ENCODE measurements at regions not wholly inside any gene's neighbourhood (a gene's known extent, or its start where the extent isn't known, plus 50 kb on each side); places are given as distances from the start of the nearest gene placed in this dataset.
"Not testable (repeated sequence)": the region's sequence is repeated elsewhere in the genome, so short reads cannot be mapped to it uniquely, and the experiment has no call there.

GRCh38 chr4:71216316-71216959 is 122.4 kb upstream of the SLC4A4 start:
- no peaks in the 10 kb centered on the region for H3K4me1 Mint-ChIP-seq (ENCODE audit: low read depth, unreplicated experiment)
- no peaks in the 10 kb centered on the region for H3K9me3 Mint-ChIP-seq (ENCODE audit: unreplicated experiment)
- no peaks in the 10 kb centered on the region for H3K36me3 Mint-ChIP-seq (ENCODE audit: unreplicated experiment)
- H3K27ac Mint-ChIP-seq (ENCODE audit: unreplicated experiment), result no peak overlapping the region
- DNase-seq, result no peak
- no peak overlapping the region for H3K4me3 Mint-ChIP-seq (ENCODE audit: unreplicated experiment)
- no peak for TF ChIP-seq CTCF (IDR thresholded peaks at IDR 0.05; ENCODE audit: partially characterized antibody, unreplicated experiment)
- H3K27me3 Mint-ChIP-seq (ENCODE audit: unreplicated experiment), result peaks cover 3% of the 10 kb centered on the region

DNA sequence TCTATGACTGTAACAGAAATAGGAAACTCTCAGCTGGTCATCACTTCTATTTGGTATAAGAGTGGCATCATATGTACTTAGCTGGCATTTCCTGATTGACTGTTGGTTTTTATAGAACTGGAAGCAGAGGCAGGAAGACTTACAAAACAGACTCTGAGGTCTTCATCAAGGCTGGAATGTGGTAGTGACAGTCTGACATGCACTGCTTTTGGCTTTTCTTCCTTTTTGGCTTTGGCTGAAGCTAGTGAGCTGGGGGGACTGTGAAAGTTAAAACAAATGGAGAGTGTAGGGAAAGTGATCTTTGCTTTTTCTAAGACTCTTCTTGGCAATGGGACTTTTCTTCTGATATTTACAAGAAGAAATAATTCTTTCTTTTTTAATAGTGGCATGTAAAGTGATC is 121.1 kb upstream of the SLC4A4 start:
- Mint-ChIP-seq H3K4me1 (ENCODE audit: low read depth, unreplicated experiment) (no peaks in the 10 kb centered on the region), H3K4me3 (ENCODE audit: unreplicated experiment) (no peak overlapping the region), H3K9me3 (ENCODE audit: unreplicated experiment) (no peaks in the 10 kb centered on the region), H3K36me3 (ENCODE audit: unreplicated experiment) (no peaks in the 10 kb centered on the region), H3K27me3 (ENCODE audit: unreplicated experiment) (peaks cover 3% of the 10 kb centered on the region), H3K27ac (ENCODE audit: unreplicated experiment) (no peak overlapping the region)
- no peak for DNase-seq
- no peak for TF ChIP-seq CTCF (IDR thresholded peaks at IDR 0.05; ENCODE audit: partially characterized antibody, unreplicated experiment)

DNA sequence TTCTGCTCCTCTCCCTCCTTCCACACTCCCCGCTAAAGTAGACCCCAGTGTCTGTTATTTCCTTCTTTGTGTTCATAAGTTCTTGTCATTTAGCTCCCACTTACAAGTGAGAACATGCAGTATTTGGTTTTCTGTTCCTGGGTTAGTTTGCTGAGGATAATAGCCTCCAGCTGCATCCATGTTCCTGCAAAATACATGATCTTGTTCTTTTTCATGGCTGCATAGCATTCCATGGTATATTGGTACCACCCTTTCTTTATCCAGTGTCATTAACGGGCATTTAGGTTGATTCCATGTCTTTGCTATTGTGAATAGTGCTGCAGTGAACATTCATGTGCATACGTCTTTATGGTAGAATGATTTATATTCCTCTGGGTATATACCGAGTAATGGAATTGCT is 118.0 kb upstream of the SLC4A4 start:
- not testable (repeated sequence) for H3K4me3 Mint-ChIP-seq (ENCODE audit: unreplicated experiment); H3K27me3 Mint-ChIP-seq (ENCODE audit: unreplicated experiment); H3K36me3 Mint-ChIP-seq (ENCODE audit: unreplicated experiment); H3K4me1 Mint-ChIP-seq (ENCODE audit: low read depth, unreplicated experiment); H3K9me3 Mint-ChIP-seq (ENCODE audit: unreplicated experiment); DNase-seq; H3K27ac Mint-ChIP-seq (ENCODE audit: unreplicated experiment)

GRCh38 chr4:71221510-71222466 is 117.0 kb upstream of the SLC4A4 start:
- H3K4me1 Mint-ChIP-seq (ENCODE audit: low read depth, unreplicated experiment), result no peaks in the 10 kb centered on the region
- no peaks in the 10 kb centered on the region for H3K9me3 Mint-ChIP-seq (ENCODE audit: unreplicated experiment)
- no peaks in the 10 kb centered on the region for H3K27me3 Mint-ChIP-seq (ENCODE audit: unreplicated experiment)
- DNase-seq, result no peak
- TF ChIP-seq CTCF (IDR thresholded peaks at IDR 0.05; ENCODE audit: partially characterized antibody, unreplicated experiment), result no peak
- no peak overlapping the region for H3K27ac Mint-ChIP-seq (ENCODE audit: unreplicated experiment)
- no peak overlapping the region for H3K4me3 Mint-ChIP-seq (ENCODE audit: unreplicated experiment)
- no peaks in the 10 kb centered on the region for H3K36me3 Mint-ChIP-seq (ENCODE audit: unreplicated experiment)

GRCh38 chr4:71222661-71223060 is 116.2 kb upstream of the SLC4A4 start:
- Mint-ChIP-seq H3K36me3 (ENCODE audit: unreplicated experiment) (no peaks in the 10 kb centered on the region), H3K27ac (ENCODE audit: unreplicated experiment) (no peak overlapping the region)
- no peak for TF ChIP-seq CTCF (IDR thresholded peaks at IDR 0.05; ENCODE audit: partially characterized antibody, unreplicated experiment)

More at GRCh38 chr4:71222661-71223060, 116.2 kb upstream of the SLC4A4 start:
- DNase-seq, result no peak
- no peaks in the 10 kb centered on the region for H3K9me3 Mint-ChIP-seq (ENCODE audit: unreplicated experiment)
- no peaks in the 10 kb centered on the region for H3K4me1 Mint-ChIP-seq (ENCODE audit: low read depth, unreplicated experiment)
- no peak overlapping the region for H3K4me3 Mint-ChIP-seq (ENCODE audit: unreplicated experiment)
- peaks cover 1% of the 10 kb centered on the region for H3K27me3 Mint-ChIP-seq (ENCODE audit: unreplicated experiment)
